Endodermal cell (in vitro differentiated cells): ENCODE measurements at regions not wholly inside any gene's neighbourhood (a gene's known extent, or its start where the extent isn't known, plus 50 kb on each side); places are given as distances from the start of the nearest gene placed in this dataset.

ENCODE experiments used
- DNase-seq: peaks from one replicate; pipeline ENCODE4 v3.0.0-alpha.2; 2017
- H3K27ac ChIP-seq: 2 replicates; pipeline ENCODE4 v1.5.1; 2013; ENCODE audit warnings: mild to moderate bottlenecking, low read depth, low read length, moderate library complexity
- H3K27me3 ChIP-seq: 2 replicates; pipeline ENCODE4 v1.6.1; 2013; ENCODE audit warnings: mild to moderate bottlenecking, low read length, moderate library complexity; ENCODE audit not compliant: insufficient read depth, control insufficient read depth, poor library complexity, severe bottlenecking
- H3K36me3 ChIP-seq: 2 replicates; pipeline ENCODE4 v1.7.0; 2013; ENCODE audit warnings: mild to moderate bottlenecking, low read length, moderate library complexity; ENCODE audit not compliant: control insufficient read depth, insufficient read depth
- H3K4me1 ChIP-seq: one replicate; pipeline ENCODE4 v1.7.0; 2013; ENCODE audit warnings: low read length; ENCODE audit not compliant: control insufficient read depth, insufficient read depth
- H3K4me3 ChIP-seq: 2 replicates; pipeline ENCODE4 v1.5.1; 2013; ENCODE audit warnings: mild to moderate bottlenecking, low read length, moderate library complexity
- H3K9ac ChIP-seq: 2 replicates; pipeline ENCODE4 v1.6.1; 2013; ENCODE audit warnings: mild to moderate bottlenecking, low read length, moderate library complexity; ENCODE audit not compliant: poor library complexity, severe bottlenecking; ENCODE audit errors: extremely low read depth
- H3K9me3 ChIP-seq: 2 replicates; pipeline ENCODE4 v1.6.1; 2013; ENCODE audit warnings: mild to moderate bottlenecking, low read length, moderate library complexity; ENCODE audit not compliant: control insufficient read depth
- H3K27ac Mint-ChIP-seq: 2 replicates; pipeline ENCODE4 v1.8.0; 2020; ENCODE audit warnings: mixed read lengths
- H3K27me3 Mint-ChIP-seq: 2 replicates; pipeline ENCODE4 v1.8.0; 2021; ENCODE audit warnings: mild to moderate bottlenecking, mixed read lengths; ENCODE audit not compliant: insufficient read depth
- H3K36me3 Mint-ChIP-seq: 2 replicates; pipeline ENCODE4 v1.8.0; 2020; ENCODE audit warnings: low read depth, mixed read lengths
- H3K4me1 Mint-ChIP-seq: 2 replicates; pipeline ENCODE4 v1.8.0; 2020; ENCODE audit warnings: mixed read lengths
- H3K4me3 Mint-ChIP-seq: 2 replicates; pipeline ENCODE4 v1.8.0; 2020; ENCODE audit warnings: mild to moderate bottlenecking, moderate library complexity, mixed read lengths
- H3K9me3 Mint-ChIP-seq: 2 replicates; pipeline ENCODE4 v1.8.0; 2020; ENCODE audit warnings: mild to moderate bottlenecking, mixed read lengths
- CTCF ChIP-seq: fragments of 200-600 bp; sonication (generic); conservative IDR thresholded peaks from 2 replicates; pipeline ENCODE4 v1.5.0; 2021; ENCODE audit warnings: antibody characterized with exemption, mild to moderate bottlenecking
- WGBS, 2 experiments: methylation state at CpG; one replicate each; pipeline versions ENCODE4 v1.1.5 to v1.1.7; 2013; ENCODE audit warnings: missing lambda C conversion rate in 2 of 2, mixed read lengths in 1 of 2; ENCODE audit not compliant: insufficient coverage in 1 of 2, insufficient read length in 1 of 2; 5-methylcytosine and 5-hydroxymethylcytosine counted together

GRCh38 chr12:25884920-25885234, 73.6 kb upstream of the RASSF8 start:
- H3K4me3 Mint-ChIP-seq = no peak overlapping the region
- H3K9me3 Mint-ChIP-seq = peaks cover 14% of the 10 kb centered on the region
- H3K4me1 Mint-ChIP-seq = peaks cover 57% of the 10 kb centered on the region
- TF ChIP-seq CTCF = no peak
- Histone ChIP-seq H3K27me3 (no peaks in the 10 kb centered on the region), H3K9me3 (peaks cover 31% of the 10 kb centered on the region), H3K4me1 (peaks cover 12% of the 10 kb centered on the region), H3K9ac (no peak overlapping the region), H3K4me3 (no peak overlapping the region), H3K36me3 (no peaks in the 10 kb centered on the region), H3K27ac (no peak overlapping the region)
- H3K36me3 Mint-ChIP-seq = peaks cover 6% of the 10 kb centered on the region
- no peak overlapping the region for H3K27ac Mint-ChIP-seq
- H3K27me3 Mint-ChIP-seq = no peaks in the 10 kb centered on the region
- DNase-seq = peak; percentile 74
- WGBS, 2 experiments = 92% methylated on average over 5 to 9 of the region's 9 CpGs

- Histone ChIP-seq H3K36me3 (no peaks in the 10 kb centered on the region), H3K4me1 (peaks cover 12% of the 10 kb centered on the region), H3K9ac (peak overlapping the region; percentile 4), H3K9me3 (peaks cover 43% of the 10 kb centered on the region), H3K27me3 (no peaks in the 10 kb centered on the region), H3K4me3 (peak overlapping the region; percentile 46), H3K27ac (no peak overlapping the region)
- peaks cover 23% of the 10 kb centered on the region for H3K9me3 Mint-ChIP-seq
- peaks cover 12% of the 10 kb centered on the region for H3K36me3 Mint-ChIP-seq
- H3K27ac Mint-ChIP-seq = no peak overlapping the region
- no peaks in the 10 kb centered on the region for H3K27me3 Mint-ChIP-seq
- TF ChIP-seq CTCF = no peak
- peaks cover 57% of the 10 kb centered on the region for H3K4me1 Mint-ChIP-seq
- no peak for DNase-seq
- peak overlapping the region; percentile 38 for H3K4me3 Mint-ChIP-seq
These were observed 72.1 kb upstream of the RASSF8 start for GRCh38 chr12:25886396-25886795.

GRCh38 chr12:25887367-25887766, 71.1 kb upstream of the RASSF8 start:
- peaks cover 57% of the 10 kb centered on the region for H3K4me1 Mint-ChIP-seq
- H3K36me3 Mint-ChIP-seq = peaks cover 7% of the 10 kb centered on the region
- H3K9ac ChIP-seq = no peak overlapping the region
- peaks cover 16% of the 10 kb centered on the region for H3K9me3 Mint-ChIP-seq
- no peaks in the 10 kb centered on the region for H3K27me3 ChIP-seq
- no peak overlapping the region for H3K4me3 Mint-ChIP-seq
- H3K27me3 Mint-ChIP-seq = no peaks in the 10 kb centered on the region
- peak overlapping the region; percentile 46 for H3K27ac Mint-ChIP-seq
- 29% methylated on average over 3 of the region's 3 CpGs; no CpG with 5 or more reads in 1 of the 2 experiments for WGBS, 2 experiments
- peaks cover 45% of the 10 kb centered on the region for H3K9me3 ChIP-seq
- H3K4me1 ChIP-seq = peaks cover 12% of the 10 kb centered on the region
- H3K36me3 ChIP-seq = no peaks in the 10 kb centered on the region
- no peak for TF ChIP-seq CTCF
- DNase-seq = no peak
- no peak overlapping the region for H3K27ac ChIP-seq
- no peak overlapping the region for H3K4me3 ChIP-seq
